ENCODE measurements at regions not wholly inside any gene's neighbourhood (a gene's known extent, or its start where the extent isn't known, plus 50 kb on each side); places are given as distances from the start of the nearest gene placed in this dataset.
"Not testable (repeated sequence)": the region's sequence is repeated elsewhere in the genome, so short reads cannot be mapped to it uniquely, and the experiment has no call there.

DNA sequence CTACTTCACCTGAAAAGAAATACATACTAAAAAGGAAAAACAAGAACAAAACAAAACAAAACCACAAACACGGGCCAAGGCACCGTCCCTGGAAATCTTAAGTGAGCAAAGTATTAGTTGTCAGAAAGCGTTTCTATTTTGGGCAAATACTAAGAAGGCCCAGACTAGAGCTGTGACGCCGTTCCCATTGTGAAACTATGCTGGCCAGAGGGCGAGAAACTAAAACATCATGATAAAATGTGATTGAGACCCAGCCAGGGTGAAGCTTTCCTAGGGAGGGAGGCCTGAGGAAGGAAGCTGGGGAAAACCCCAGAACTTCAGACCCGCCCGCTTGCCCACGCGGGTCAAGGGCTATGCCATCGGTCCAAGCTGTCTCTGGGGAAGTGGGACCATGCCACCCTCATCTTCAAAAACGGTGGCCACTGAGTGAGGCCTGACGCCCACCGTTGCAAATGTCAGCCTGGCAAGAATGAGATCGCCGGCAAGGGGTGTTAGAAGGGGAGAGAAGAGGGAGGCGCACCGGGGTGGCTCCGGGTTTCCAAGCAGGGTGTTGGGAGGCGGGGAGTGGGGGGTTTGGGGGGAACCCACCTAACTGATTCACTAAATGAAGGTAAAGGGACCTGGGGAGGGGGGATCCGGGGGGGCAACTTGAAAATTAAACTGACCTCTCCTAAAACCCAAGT, 1950.9 kb upstream of the DEFB115 start (continued):
- no peak for TF ChIP-seq ZNF416 (CRISPR knock-in tag; IDR thresholded peaks at IDR 0.05)
- TF ChIP-seq TEAD1 (CRISPR knock-in tag; IDR thresholded peaks at IDR 0.05) = no peak
- no peak for TF ChIP-seq PREB (CRISPR knock-in tag; IDR thresholded peaks at IDR 0.05; ENCODE audit: borderline replicate concordance)
- TF ChIP-seq ZNF317 (CRISPR knock-in tag; IDR thresholded peaks at IDR 0.05; ENCODE audit: borderline replicate concordance, low read depth) = no peak
- no peak for TF ChIP-seq CREM (CRISPR knock-in tag; IDR thresholded peaks at IDR 0.05)
- TF ChIP-seq MAX (CRISPR knock-in tag; IDR thresholded peaks at IDR 0.05) = no peak
- TF ChIP-seq JUN (CRISPR knock-in tag; IDR thresholded peaks at IDR 0.05) = no peak

DNA sequence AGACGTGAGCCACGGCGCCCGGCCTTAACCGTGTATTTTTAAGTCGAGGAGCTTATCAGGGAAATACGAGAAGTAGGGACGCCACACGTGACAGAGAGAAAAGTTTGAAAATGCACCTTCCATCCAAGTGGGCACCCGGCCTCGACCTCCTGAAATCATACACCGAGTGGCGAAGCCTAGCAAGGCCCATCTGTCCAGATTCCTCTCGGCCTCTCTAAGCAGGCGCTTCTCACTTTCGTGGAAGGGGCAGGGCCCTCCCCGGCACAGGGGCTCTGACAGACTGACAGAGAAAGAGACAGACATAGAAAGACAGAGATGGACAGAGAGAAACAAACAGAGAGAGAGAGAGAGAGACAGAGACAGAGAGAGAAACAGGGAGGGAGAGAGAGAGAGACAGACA, 1950.0 kb upstream of the DEFB115 start:
- peaks cover 84% of the 10 kb centered on the region for H3K36me3 Mint-ChIP-seq
- not testable (repeated sequence) for ATAC-seq; DNase-seq (ENCODE audit: low spot score)

GRCh38 chr20:29308956-29309355, 1948.5 kb upstream of the DEFB115 start:
- H3K27ac Mint-ChIP-seq; H3K4me3 Mint-ChIP-seq; CTCF ChIA-PET; ATAC-seq; H3K4me1 Mint-ChIP-seq; POLR2A ChIA-PET; DNase-seq (ENCODE audit: low spot score): not testable (repeated sequence)
- Mint-ChIP-seq H3K9me3 (peaks cover 85% of the 10 kb centered on the region), H3K27me3 (ENCODE audit: low read depth) (peaks cover 64% of the 10 kb centered on the region), H3K36me3 (peaks cover 88% of the 10 kb centered on the region)

More for the DNA sequence above, 1950.0 kb upstream of the DEFB115 start:
- Mint-ChIP-seq H3K9me3 (peaks cover 81% of the 10 kb centered on the region), H3K27me3 (ENCODE audit: low read depth) (peaks cover 66% of the 10 kb centered on the region)
- POLR2A ChIA-PET, CTCF ChIA-PET, H3K27ac Mint-ChIP-seq, H3K4me1 Mint-ChIP-seq, H3K4me3 Mint-ChIP-seq: not testable (repeated sequence)

DNA sequence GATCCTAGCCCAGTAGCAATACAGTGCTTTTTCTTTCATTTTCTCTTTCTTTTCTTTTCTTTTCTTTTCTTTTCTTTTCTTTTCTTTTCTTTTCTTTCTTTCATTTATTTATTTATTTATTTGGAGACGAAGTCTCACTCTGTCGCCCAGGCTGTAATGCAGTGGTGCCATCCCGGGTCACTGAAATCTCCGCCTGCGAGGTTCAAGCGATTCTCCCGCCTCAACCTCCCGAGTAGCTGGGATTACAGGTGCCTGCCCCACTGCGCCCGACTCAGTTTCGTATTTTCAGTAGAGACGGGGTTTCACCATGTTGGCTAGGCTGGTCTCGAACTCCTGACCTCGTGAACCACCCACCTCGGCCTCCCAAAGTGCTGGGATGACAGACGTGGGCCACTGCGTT, 1948.0 kb upstream of the DEFB115 start:
- CTCF ChIA-PET = not testable (repeated sequence)

GRCh38 chr20:29311046-29311445, 1946.4 kb upstream of the DEFB115 start:
- POLR2A ChIA-PET; H3K4me1 Mint-ChIP-seq; H3K4me3 Mint-ChIP-seq; CTCF ChIA-PET; H3K27ac Mint-ChIP-seq; ATAC-seq; DNase-seq (ENCODE audit: low spot score): not testable (repeated sequence)
- Mint-ChIP-seq H3K27me3 (ENCODE audit: low read depth) (peaks cover 51% of the 10 kb centered on the region), H3K36me3 (peaks cover 79% of the 10 kb centered on the region), H3K9me3 (peaks cover 77% of the 10 kb centered on the region)

More for the DNA sequence above, 1948.0 kb upstream of the DEFB115 start:
- Mint-ChIP-seq H3K36me3 (peaks cover 88% of the 10 kb centered on the region), H3K9me3 (peaks cover 85% of the 10 kb centered on the region), H3K27me3 (ENCODE audit: low read depth) (peaks cover 64% of the 10 kb centered on the region)
- H3K27ac Mint-ChIP-seq; H3K4me1 Mint-ChIP-seq; ATAC-seq; POLR2A ChIA-PET; DNase-seq (ENCODE audit: low spot score); H3K4me3 Mint-ChIP-seq: not testable (repeated sequence)

- H3K4me3 Mint-ChIP-seq; H3K4me1 Mint-ChIP-seq; H3K27ac Mint-ChIP-seq; POLR2A ChIA-PET; DNase-seq (ENCODE audit: low spot score); CTCF ChIA-PET; ATAC-seq: not testable (repeated sequence)
- Mint-ChIP-seq H3K27me3 (ENCODE audit: low read depth) (peaks cover 47% of the 10 kb centered on the region), H3K9me3 (peaks cover 84% of the 10 kb centered on the region), H3K36me3 (peaks cover 79% of the 10 kb centered on the region)
Observed at GRCh38 chr20:29312679-29313078, 1944.8 kb upstream of the DEFB115 start.

- DNase-seq (ENCODE audit: low spot score) (no peak), ATAC-seq (no peak)
- Mint-ChIP-seq H3K27me3 (ENCODE audit: low read depth) (peaks cover 42% of the 10 kb centered on the region), H3K9me3 (peaks cover 84% of the 10 kb centered on the region), H3K4me1 (no peaks in the 10 kb centered on the region), H3K36me3 (peaks cover 79% of the 10 kb centered on the region), H3K4me3 (no peak overlapping the region), H3K27ac (no peak overlapping the region)
- no peak for TF ChIP-seq SMAD3 (CRISPR knock-in tag; IDR thresholded peaks at IDR 0.05; ENCODE audit: borderline replicate concordance)
- TF ChIP-seq CREM (CRISPR knock-in tag; IDR thresholded peaks at IDR 0.05) = no peak
- TF ChIP-seq, protein P1, sequence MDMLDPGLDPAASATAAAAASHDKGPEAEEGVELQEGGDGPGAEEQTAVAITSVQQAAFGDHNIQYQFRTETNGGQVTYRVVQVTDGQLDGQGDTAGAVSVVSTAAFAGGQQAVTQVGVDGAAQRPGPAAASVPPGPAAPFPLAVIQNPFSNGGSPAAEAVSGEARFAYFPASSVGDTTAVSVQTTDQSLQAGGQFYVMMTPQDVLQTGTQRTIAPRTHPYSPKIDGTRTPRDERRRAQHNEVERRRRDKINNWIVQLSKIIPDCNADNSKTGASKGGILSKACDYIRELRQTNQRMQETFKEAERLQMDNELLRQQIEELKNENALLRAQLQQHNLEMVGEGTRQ (CRISPR knock-in tag; IDR thresholded peaks at IDR 0.05) = no peak
- no peak for TF ChIP-seq RORB (CRISPR knock-in tag; IDR thresholded peaks at IDR 0.05)
- no peak for TF ChIP-seq ESRRA (CRISPR knock-in tag; IDR thresholded peaks at IDR 0.05; ENCODE audit: borderline replicate concordance)
- no peak for TF ChIP-seq ZMAT4 (CRISPR knock-in tag; IDR thresholded peaks at IDR 0.05)
- ChIA-PET CTCF (no interaction called here), POLR2A (no interaction called here)
Observed at GRCh38 chr20:29313481-29313880, 1944.0 kb upstream of the DEFB115 start.
